Kasumi-1 (cell line): ENCODE measurements at regions not wholly inside any gene's neighbourhood (a gene's known extent, or its start where the extent isn't known, plus 50 kb on each side); places are given as distances from the start of the nearest gene placed in this dataset.
A peak's percentile ranks its signal among the peaks of the same experiment; 100 is the strongest.

Experiments used
- DNase-seq, 2 experiments: peaks; one replicate each; lab custom pipeline; 2025; lab: John Stamatoyannopoulos, UW

GRCh38 chr4:166628454-166628853 lies 605.8 kb downstream of the SPOCK3 start:
- no peak for DNase-seq

GRCh38 chr4:166635367-166635766 lies 598.9 kb downstream of the SPOCK3 start:
- no peak for DNase-seq

- DNase-seq = no peak
Measured at GRCh38 chr4:166637816-166638215, 596.5 kb downstream of the SPOCK3 start.

GRCh38 chr4:166655231-166655630 lies 579.1 kb downstream of the SPOCK3 start:
- DNase-seq = no peak

GRCh38 chr4:166655705-166656104 lies 578.6 kb downstream of the SPOCK3 start:
- DNase-seq = no peak

- no peak for DNase-seq
Measured at GRCh38 chr4:166657261-166657660, 577.0 kb downstream of the SPOCK3 start.

GRCh38 chr4:166658585-166658984 lies 575.7 kb downstream of the SPOCK3 start:
- DNase-seq = no peak

- DNase-seq = no peak
Measured at GRCh38 chr4:166662266-166662843, 571.9 kb downstream of the SPOCK3 start.

- DNase-seq = no peak
Measured at GRCh38 chr4:166670341-166670740, 564.0 kb downstream of the SPOCK3 start.

- DNase-seq = no peak
Measured at GRCh38 chr4:166673911-166674310, 560.4 kb downstream of the SPOCK3 start.

- peak; percentile 17 to 37 for DNase-seq
Measured at GRCh38 chr4:166675411-166675810, 558.9 kb downstream of the SPOCK3 start.

GRCh38 chr4:166680796-166681195 lies 553.5 kb downstream of the SPOCK3 start:
- no peak for DNase-seq

GRCh38 chr4:166682200-166682599 lies 552.1 kb downstream of the SPOCK3 start:
- no peak for DNase-seq
